ENCODE measurements at regions not wholly inside any gene's neighbourhood (a gene's known extent, or its start where the extent isn't known, plus 50 kb on each side); places are given as distances from the start of the nearest gene placed in this dataset.

GRCh38 chr4:33369446-33369845 lies 2649.3 kb downstream of the PCDH7 start:
- WGBS, 2 donors, result 71 to 79% methylated on average over 3 of the region's 3 CpGs
- no peak for TF ChIP-seq EP300 (IDR thresholded peaks at IDR 0.05)
- no peak for TF ChIP-seq CTCF (IDR thresholded peaks at IDR 0.05)
- no peak for TF ChIP-seq POLR2A (IDR thresholded peaks at IDR 0.05)
- no peak for TF ChIP-seq POLR2AphosphoS5 (IDR thresholded peaks at IDR 0.05)
- no peak for DNase-seq

GRCh38 chr4:33381816-33382215 lies 2661.6 kb downstream of the PCDH7 start:
- Histone ChIP-seq H3K4me3 (no peak overlapping the region), H3K27me3 (no peaks in the 10 kb centered on the region), H3K27ac (no peak overlapping the region), H3K9me3 (peaks cover 0 to 3% (median 0%) of the 10 kb centered on the region in 4 donors), H3K36me3 (no peaks in the 10 kb centered on the region), H3K4me1 (no peaks in the 10 kb centered on the region)
- 68 to 70% methylated on average over 4 of the region's 4 CpGs for WGBS, 2 donors
- ATAC-seq (ENCODE audit: low FRiP score in 2 of 2) (no peak), DNase-seq (no peak)
- TF ChIP-seq POLR2AphosphoS5 (IDR thresholded peaks at IDR 0.05) (no peak), POLR2A (IDR thresholded peaks at IDR 0.05) (no peak), EP300 (IDR thresholded peaks at IDR 0.05) (no peak), CTCF (IDR thresholded peaks at IDR 0.05) (no peak)

More at GRCh38 chr4:33369446-33369845, 2649.3 kb downstream of the PCDH7 start:
- Histone ChIP-seq H3K4me1 (no peaks in the 10 kb centered on the region), H3K4me3 (no peak overlapping the region), H3K27me3 (no peaks in the 10 kb centered on the region), H3K36me3 (no peaks in the 10 kb centered on the region), H3K9me3 (no peaks in the 10 kb centered on the region), H3K27ac (no peak overlapping the region)
- ATAC-seq (ENCODE audit: low FRiP score in 2 of 2), result peak in 1 of 2 donors; percentile 12

GRCh38 chr4:33386764-33387163 lies 2666.6 kb downstream of the PCDH7 start:
- Histone ChIP-seq H3K27me3 (no peaks in the 10 kb centered on the region), H3K9me3 (peaks cover 0 to 3% (median 0%) of the 10 kb centered on the region in 4 donors), H3K27ac (no peak overlapping the region), H3K4me3 (no peak overlapping the region), H3K36me3 (no peaks in the 10 kb centered on the region), H3K4me1 (no peaks in the 10 kb centered on the region)
- no peak for ATAC-seq (ENCODE audit: low FRiP score in 2 of 2)
- DNase-seq, result no peak
- no peak for TF ChIP-seq EP300 (IDR thresholded peaks at IDR 0.05)
- TF ChIP-seq CTCF (IDR thresholded peaks at IDR 0.05), result no peak
- TF ChIP-seq POLR2AphosphoS5 (IDR thresholded peaks at IDR 0.05), result no peak
- no peak for TF ChIP-seq POLR2A (IDR thresholded peaks at IDR 0.05)

- no peaks in the 10 kb centered on the region for H3K4me1 ChIP-seq
- no peak overlapping the region for H3K4me3 ChIP-seq
- no peaks in the 10 kb centered on the region for H3K36me3 ChIP-seq
- H3K27ac ChIP-seq, result no peak overlapping the region
- H3K9me3 ChIP-seq, result no peaks in the 10 kb centered on the region
- TF ChIP-seq EP300 (IDR thresholded peaks at IDR 0.05) (no peak), POLR2A (IDR thresholded peaks at IDR 0.05) (no peak), CTCF (IDR thresholded peaks at IDR 0.05) (no peak), POLR2AphosphoS5 (IDR thresholded peaks at IDR 0.05) (no peak)
- 64 to 69% methylated on average over 3 of the region's 3 CpGs for WGBS, 2 donors
- DNase-seq (no peak), ATAC-seq (ENCODE audit: low FRiP score in 2 of 2) (no peak)
- H3K27me3 ChIP-seq, result no peaks in the 10 kb centered on the region
Measured at GRCh38 chr4:33390976-33391375, 2670.8 kb downstream of the PCDH7 start.

GRCh38 chr4:33395731-33396485 lies 2675.7 kb downstream of the PCDH7 start:
- DNase-seq (no peak), ATAC-seq (ENCODE audit: low FRiP score in 2 of 2) (no peak)
- H3K4me3 ChIP-seq, result no peak overlapping the region
- no peak overlapping the region for H3K27ac ChIP-seq
- no peaks in the 10 kb centered on the region for H3K36me3 ChIP-seq
- no peaks in the 10 kb centered on the region for H3K4me1 ChIP-seq
- H3K27me3 ChIP-seq, result no peaks in the 10 kb centered on the region
- no peak for TF ChIP-seq POLR2A (IDR thresholded peaks at IDR 0.05)
- TF ChIP-seq POLR2AphosphoS5 (IDR thresholded peaks at IDR 0.05), result no peak
- H3K9me3 ChIP-seq, result no peaks in the 10 kb centered on the region
